ENCODE measurements at regions not wholly inside any gene's neighbourhood (a gene's known extent, or its start where the extent isn't known, plus 50 kb on each side); places are given as distances from the start of the nearest gene placed in this dataset.
"Not testable (repeated sequence)": the region's sequence is repeated elsewhere in the genome, so short reads cannot be mapped to it uniquely, and the experiment has no call there.

GRCh38 chr4:114148372-114149070 is 169.1 kb upstream of the ARSJ start:
- not testable (repeated sequence) for TF ChIP-seq CTCF (conservative IDR thresholded peaks at IDR 0.05; ENCODE audit: low read depth, low read length); EZH2 (IDR thresholded peaks at IDR 0.05; ENCODE audit: borderline replicate concordance, low read depth, low read length, poor library complexity, severe bottlenecking)
